Fibroblast of lung (primary cell): ENCODE measurements at regions not wholly inside any gene's neighbourhood (a gene's known extent, or its start where the extent isn't known, plus 50 kb on each side); places are given as distances from the start of the nearest gene placed in this dataset.

Experiments
- DNase-seq, 2 donors: peaks; one replicate each; pipeline versions ENCODE4 v3.0.0 to v3.0.0-alpha.2; 2010; ENCODE audit warnings: low read depth in 2 of 2
- H2AFZ ChIP-seq: 2 replicates; pipeline ENCODE4 v1.5.1; 2012; ENCODE audit warnings: low read length, control low read depth, inconsistent platforms
- H3K27ac ChIP-seq: 2 replicates; pipeline ENCODE4 v1.5.1; 2011; ENCODE audit warnings: low read length, control low read depth; ENCODE audit not compliant: insufficient read depth
- H3K27me3 ChIP-seq: 2 replicates; pipeline ENCODE4 v1.5.1; 2011; ENCODE audit warnings: mild to moderate bottlenecking, low read length; ENCODE audit not compliant: control insufficient read depth, insufficient read depth
- H3K36me3 ChIP-seq: 2 replicates; pipeline ENCODE4 v1.5.1; 2011; ENCODE audit warnings: low read length; ENCODE audit not compliant: control insufficient read depth, insufficient read depth
- H3K4me1 ChIP-seq: 2 replicates; pipeline ENCODE4 v1.5.1; 2011; ENCODE audit warnings: low read length; ENCODE audit not compliant: control insufficient read depth, insufficient read depth; ENCODE audit errors: extremely low read depth
- H3K4me2 ChIP-seq: 2 replicates; pipeline ENCODE4 v1.5.1; 2011; ENCODE audit warnings: low read length, control low read depth; ENCODE audit not compliant: insufficient read depth; ENCODE audit errors: extremely low read depth
- H3K4me3 ChIP-seq, 4 experiments: fragments of 200-600 bp in 1 of 4; sonication (generic) in 1 of 4; replicated peaks in 1 of 4; 2 replicates each; pipeline ENCODE4 v1.5.1; 2011 to 2016; ENCODE audit warnings: low read length in 4 of 4, low read depth in 3 of 4, mild to moderate bottlenecking in 3 of 4, control low read depth in 2 of 4, inconsistent platforms in 1 of 4, mixed read lengths in 1 of 4; ENCODE audit not compliant: insufficient read depth in 1 of 4; ENCODE audit errors: control extremely low read depth in 1 of 4
- H3K79me2 ChIP-seq: 2 replicates; pipeline ENCODE4 v1.5.1; 2012; ENCODE audit warnings: mild to moderate bottlenecking, low read length, inconsistent platforms; ENCODE audit not compliant: control insufficient read depth, insufficient read depth
- H3K9ac ChIP-seq: 2 replicates; pipeline ENCODE4 v1.5.1; 2011; ENCODE audit warnings: mild to moderate bottlenecking, low read length, control low read depth; ENCODE audit not compliant: insufficient read depth
- H3K9me3 ChIP-seq: 2 replicates; pipeline ENCODE4 v1.5.1; 2012; ENCODE audit warnings: low read depth, low read length; ENCODE audit not compliant: control insufficient read depth, insufficient read depth
- H4K20me1 ChIP-seq: 2 replicates; pipeline ENCODE4 v1.5.1; 2011; ENCODE audit warnings: low read length; ENCODE audit not compliant: control insufficient read depth, insufficient read depth; ENCODE audit errors: extremely low read depth
- CTCF ChIP-seq, 2 donors: IDR thresholded peaks in 1 of 2; conservative IDR thresholded peaks in 1 of 2; 1 replicate in 1 of 2; 2 replicates in 1 of 2; pipeline ENCODE4 v1.5.1; 2011 to 2012; ENCODE audit warnings: low read length in 2 of 2, control low read depth in 1 of 2, inconsistent platforms in 1 of 2, low read depth in 1 of 2, mild to moderate bottlenecking in 1 of 2
- EZH2 ChIP-seq: IDR thresholded peaks from 2 replicates; pipeline ENCODE4 v1.5.1; 2012; ENCODE audit warnings: low read length, control low read depth, mild to moderate bottlenecking; ENCODE audit errors: missing control alignments

- Histone ChIP-seq H3K4me2 (no peak overlapping the region), H4K20me1 (no peaks in the 10 kb centered on the region), H3K27ac (no peak overlapping the region), H3K79me2 (no peaks in the 10 kb centered on the region), H2AFZ (no peak overlapping the region), H3K4me3 (no peak overlapping the region), H3K4me1 (no peaks in the 10 kb centered on the region), H3K9ac (no peak overlapping the region), H3K36me3 (no peaks in the 10 kb centered on the region), H3K9me3 (no peaks in the 10 kb centered on the region), H3K27me3 (no peaks in the 10 kb centered on the region)
- no peak for TF ChIP-seq CTCF (conservative IDR thresholded peaks at IDR 0.05 in 1 of 2, IDR thresholded peaks at IDR 0.05 in 1 of 2; ENCODE audit: low read depth in 1 of 2, low read length in 2 of 2)
- no peak for DNase-seq
Observed at GRCh38 chr12:126994599-126994998, 1272.4 kb upstream of the TMEM132C start.

GRCh38 chr12:126998031-126998430 is 1268.9 kb upstream of the TMEM132C start:
- no peaks in the 10 kb centered on the region for H4K20me1 ChIP-seq
- no peak overlapping the region for H2AFZ ChIP-seq
- H3K4me1 ChIP-seq: no peaks in the 10 kb centered on the region
- H3K36me3 ChIP-seq: no peaks in the 10 kb centered on the region
- no peak overlapping the region for H3K27ac ChIP-seq
- H3K27me3 ChIP-seq: no peaks in the 10 kb centered on the region
- no peaks in the 10 kb centered on the region for H3K9me3 ChIP-seq
- no peak for DNase-seq
- H3K4me2 ChIP-seq: no peak overlapping the region
- TF ChIP-seq EZH2 (no peak), CTCF (conservative IDR thresholded peaks at IDR 0.05 in 1 of 2, IDR thresholded peaks at IDR 0.05 in 1 of 2; ENCODE audit: low read depth in 1 of 2, low read length in 2 of 2) (no peak)
- H3K9ac ChIP-seq: no peak overlapping the region
- no peaks in the 10 kb centered on the region for H3K79me2 ChIP-seq
- no peak overlapping the region for H3K4me3 ChIP-seq

GRCh38 chr12:126998747-126999285 is 1268.2 kb upstream of the TMEM132C start:
- Histone ChIP-seq H4K20me1 (no peaks in the 10 kb centered on the region), H3K27me3 (no peaks in the 10 kb centered on the region), H2AFZ (no peak overlapping the region), H3K36me3 (no peaks in the 10 kb centered on the region), H3K4me1 (no peaks in the 10 kb centered on the region), H3K79me2 (no peaks in the 10 kb centered on the region), H3K9ac (no peak overlapping the region), H3K4me2 (no peak overlapping the region), H3K4me3 (no peak overlapping the region), H3K9me3 (no peaks in the 10 kb centered on the region), H3K27ac (no peak overlapping the region)
- DNase-seq: peak in 1 of 2 donors; percentile 44
- no peak for TF ChIP-seq EZH2
- TF ChIP-seq CTCF (conservative IDR thresholded peaks at IDR 0.05 in 1 of 2, IDR thresholded peaks at IDR 0.05 in 1 of 2; ENCODE audit: low read depth in 1 of 2, low read length in 2 of 2): no peak
